Panc1 (cell line): ENCODE measurements at regions not wholly inside any gene's neighbourhood (a gene's known extent, or its start where the extent isn't known, plus 50 kb on each side); places are given as distances from the start of the nearest gene placed in this dataset.
"Not testable (repeated sequence)": the region's sequence is repeated elsewhere in the genome, so short reads cannot be mapped to it uniquely, and the experiment has no call there.

Experiments
- ATAC-seq: fragments of 200-7000 bp; cut with Tn5 transposase; 2 replicates; pipeline ENCODE4 v1.9.1; 2020; ENCODE audit warnings: mild to moderate bottlenecking, moderate library complexity
- BruUV-seq: library from RNA; stranded (reverse); fragments of 400-500 nt; replicated peaks from 2 replicates; lab custom pipeline; 2021; lab: Mats Ljungman, UMichigan
- CTCF ChIA-PET: fragments of 300-600 bp; sonication (Branson Sonifier 250); formaldehyde crosslinking; loops from one replicate; lab custom pipeline; 2022; ENCODE audit warnings: antibody characterized with exemption; lab: Charles Lee
- POLR2A ChIA-PET: fragments of 300-600 bp; sonication (Branson Sonifier 250); formaldehyde crosslinking; loops from one replicate; lab custom pipeline; 2022; ENCODE audit warnings: antibody characterized with exemption; lab: Charles Lee
- DNase-seq: peaks from one replicate; pipeline ENCODE4 v3.0.0-alpha.2; 2010; ENCODE audit warnings: low read depth, low spot score
- H3K27ac ChIP-seq: 2 replicates; pipeline ENCODE4 v1.5.1; 2011; ENCODE audit warnings: mild to moderate bottlenecking, low read length, inconsistent platforms
- H3K27me3 ChIP-seq: fragments of 200-500 bp; sonication (Bioruptor generic); 2 replicates; pipeline ENCODE4 v1.6.0; 2014; ENCODE audit warnings: low read length, inconsistent platforms; ENCODE audit not compliant: control insufficient read depth, insufficient read depth
- H3K36me3 ChIP-seq: fragments of 200-500 bp; sonication (Bioruptor generic); 2 replicates; pipeline ENCODE4 v1.5.1; 2014; ENCODE audit warnings: inconsistent platforms, mild to moderate bottlenecking, low read length, moderate library complexity; ENCODE audit not compliant: control insufficient read depth, insufficient read depth
- H3K4me1 ChIP-seq: 2 replicates; pipeline ENCODE4 v1.5.1; 2011; ENCODE audit warnings: inconsistent platforms, mild to moderate bottlenecking, low read length, moderate library complexity; ENCODE audit not compliant: control insufficient read depth, insufficient read depth
- H3K4me3 ChIP-seq, 2 experiments: 2 replicates each; pipeline ENCODE4 v1.5.1; 2011 to 2012; ENCODE audit warnings: low read depth in 2 of 2, low read length in 2 of 2, mild to moderate bottlenecking in 2 of 2, inconsistent platforms in 1 of 2, moderate library complexity in 1 of 2
- H3K9me3 ChIP-seq: fragments of 200-500 bp; sonication (Bioruptor generic); 2 replicates; pipeline ENCODE4 v1.5.1; 2014; ENCODE audit warnings: low read depth, mild to moderate bottlenecking, inconsistent platforms, low read length, moderate library complexity; ENCODE audit not compliant: control insufficient read depth, insufficient read depth
- POLR2AphosphoS5 ChIP-seq: IDR thresholded peaks from 2 replicates; pipeline ENCODE4 v1.6.1; 2012; ENCODE audit warnings: mild to moderate bottlenecking, low read depth, low read length, moderate library complexity
- SIN3A ChIP-seq: IDR thresholded peaks from 2 replicates; pipeline ENCODE4 v1.6.1; 2012; ENCODE audit warnings: low read depth, mild to moderate bottlenecking, low read length, moderate library complexity, borderline replicate concordance; ENCODE audit not compliant: insufficient read depth
- TCF7L2 ChIP-seq: IDR thresholded peaks from 2 replicates; pipeline ENCODE4 v1.6.1; 2011; ENCODE audit warnings: mild to moderate bottlenecking, low read depth, low read length, inconsistent platforms
- in situ Hi-C: cut with HindIII; loops from 2 replicates; pipeline ENCODE4 v1.10.0; 2016; ENCODE audit warnings: low sequenced_read_pairs, low pct_unique_long_range_greater_than_20kb
- intact Hi-C: fragments of 100-400 bp; cut with micrococcal nuclease; formaldehyde crosslinking; loops from one replicate; pipeline ENCODE4 v1.10.0; 2022; ENCODE audit not compliant: unreplicated experiment
- TF ChIP-seq, protein P1 (sequence below), 2 experiments: IDR thresholded peaks; 2 replicates each; pipeline ENCODE4 v1.6.1; 2011 to 2012; ENCODE audit warnings: low read depth in 2 of 2, control low read depth in 1 of 2, low read length in 1 of 2, mild to moderate bottlenecking in 1 of 2, moderate library complexity in 1 of 2; ENCODE audit not compliant: insufficient read depth in 1 of 2
- TF ChIP-seq, protein P2 (sequence below): fragments of 450-650 bp; IDR thresholded peaks from 2 replicates; pipeline ENCODE4 v1.5.1; 2017; ENCODE audit warnings: mild to moderate bottlenecking

DNA sequence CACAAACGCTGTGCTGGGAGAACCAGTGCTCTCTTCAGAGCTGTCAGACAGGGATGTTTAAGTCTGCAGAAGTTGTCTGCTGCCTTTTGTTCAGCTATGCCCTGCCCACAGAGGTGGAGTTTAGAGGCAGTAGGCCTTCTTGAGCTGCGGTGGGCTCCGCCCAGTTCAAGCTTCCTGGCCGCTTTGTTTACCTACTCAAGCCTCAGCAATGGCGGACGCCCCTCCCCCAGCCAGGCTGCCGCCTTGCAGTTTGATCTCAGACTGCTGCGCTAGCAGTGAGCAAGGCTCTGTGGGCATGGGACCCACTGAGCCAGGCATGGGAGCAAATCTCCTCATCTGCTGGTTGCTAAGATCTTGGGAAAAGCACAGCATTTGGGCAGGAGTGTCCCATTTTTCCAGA is 142.1 kb downstream of the LRRN1 start:
- POLR2A ChIA-PET, intact Hi-C loops, H3K9me3 ChIP-seq, H3K27ac ChIP-seq, CTCF ChIA-PET, DNase-seq, in situ Hi-C loops, H3K4me1 ChIP-seq, H3K36me3 ChIP-seq, H3K4me3 ChIP-seq, ATAC-seq, BruUV-seq, H3K27me3 ChIP-seq: not testable (repeated sequence)

DNA sequence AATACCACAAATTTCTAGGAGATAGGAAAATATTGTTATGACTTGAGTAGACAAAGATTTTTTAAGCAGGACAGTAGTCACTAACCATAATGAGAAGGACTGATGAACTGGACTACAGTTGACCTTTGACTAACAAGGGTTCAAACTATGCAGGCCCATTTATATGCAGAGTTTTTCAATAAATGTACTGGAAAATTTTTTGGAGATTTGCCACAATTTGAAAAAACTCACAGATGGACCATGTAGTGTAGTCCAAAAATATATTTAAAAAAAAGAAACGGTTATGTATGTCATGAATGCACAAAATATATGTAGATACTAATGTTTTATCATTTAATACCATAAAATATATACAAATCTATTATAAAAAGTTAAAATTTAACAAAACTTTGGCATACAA is 151.8 kb downstream of the LRRN1 start:
- Histone ChIP-seq H3K36me3 (no peaks in the 10 kb centered on the region), H3K4me3 (no peak overlapping the region), H3K27me3 (no peaks in the 10 kb centered on the region), H3K27ac (no peak overlapping the region), H3K4me1 (no peaks in the 10 kb centered on the region), H3K9me3 (no peaks in the 10 kb centered on the region)
- TF ChIP-seq POLR2AphosphoS5 (no peak), TCF7L2 (no peak), SIN3A (no peak)
- TF ChIP-seq, protein P1, sequence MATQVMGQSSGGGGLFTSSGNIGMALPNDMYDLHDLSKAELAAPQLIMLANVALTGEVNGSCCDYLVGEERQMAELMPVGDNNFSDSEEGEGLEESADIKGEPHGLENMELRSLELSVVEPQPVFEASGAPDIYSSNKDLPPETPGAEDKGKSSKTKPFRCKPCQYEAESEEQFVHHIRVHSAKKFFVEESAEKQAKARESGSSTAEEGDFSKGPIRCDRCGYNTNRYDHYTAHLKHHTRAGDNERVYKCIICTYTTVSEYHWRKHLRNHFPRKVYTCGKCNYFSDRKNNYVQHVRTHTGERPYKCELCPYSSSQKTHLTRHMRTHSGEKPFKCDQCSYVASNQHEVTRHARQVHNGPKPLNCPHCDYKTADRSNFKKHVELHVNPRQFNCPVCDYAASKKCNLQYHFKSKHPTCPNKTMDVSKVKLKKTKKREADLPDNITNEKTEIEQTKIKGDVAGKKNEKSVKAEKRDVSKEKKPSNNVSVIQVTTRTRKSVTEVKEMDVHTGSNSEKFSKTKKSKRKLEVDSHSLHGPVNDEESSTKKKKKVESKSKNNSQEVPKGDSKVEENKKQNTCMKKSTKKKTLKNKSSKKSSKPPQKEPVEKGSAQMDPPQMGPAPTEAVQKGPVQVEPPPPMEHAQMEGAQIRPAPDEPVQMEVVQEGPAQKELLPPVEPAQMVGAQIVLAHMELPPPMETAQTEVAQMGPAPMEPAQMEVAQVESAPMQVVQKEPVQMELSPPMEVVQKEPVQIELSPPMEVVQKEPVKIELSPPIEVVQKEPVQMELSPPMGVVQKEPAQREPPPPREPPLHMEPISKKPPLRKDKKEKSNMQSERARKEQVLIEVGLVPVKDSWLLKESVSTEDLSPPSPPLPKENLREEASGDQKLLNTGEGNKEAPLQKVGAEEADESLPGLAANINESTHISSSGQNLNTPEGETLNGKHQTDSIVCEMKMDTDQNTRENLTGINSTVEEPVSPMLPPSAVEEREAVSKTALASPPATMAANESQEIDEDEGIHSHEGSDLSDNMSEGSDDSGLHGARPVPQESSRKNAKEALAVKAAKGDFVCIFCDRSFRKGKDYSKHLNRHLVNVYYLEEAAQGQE (IDR thresholded peaks at IDR 0.05; ENCODE audit: insufficient read depth in 1 of 2, low read depth in 2 of 2, low read length in 1 of 2) = no peak
- TF ChIP-seq, protein P2, sequence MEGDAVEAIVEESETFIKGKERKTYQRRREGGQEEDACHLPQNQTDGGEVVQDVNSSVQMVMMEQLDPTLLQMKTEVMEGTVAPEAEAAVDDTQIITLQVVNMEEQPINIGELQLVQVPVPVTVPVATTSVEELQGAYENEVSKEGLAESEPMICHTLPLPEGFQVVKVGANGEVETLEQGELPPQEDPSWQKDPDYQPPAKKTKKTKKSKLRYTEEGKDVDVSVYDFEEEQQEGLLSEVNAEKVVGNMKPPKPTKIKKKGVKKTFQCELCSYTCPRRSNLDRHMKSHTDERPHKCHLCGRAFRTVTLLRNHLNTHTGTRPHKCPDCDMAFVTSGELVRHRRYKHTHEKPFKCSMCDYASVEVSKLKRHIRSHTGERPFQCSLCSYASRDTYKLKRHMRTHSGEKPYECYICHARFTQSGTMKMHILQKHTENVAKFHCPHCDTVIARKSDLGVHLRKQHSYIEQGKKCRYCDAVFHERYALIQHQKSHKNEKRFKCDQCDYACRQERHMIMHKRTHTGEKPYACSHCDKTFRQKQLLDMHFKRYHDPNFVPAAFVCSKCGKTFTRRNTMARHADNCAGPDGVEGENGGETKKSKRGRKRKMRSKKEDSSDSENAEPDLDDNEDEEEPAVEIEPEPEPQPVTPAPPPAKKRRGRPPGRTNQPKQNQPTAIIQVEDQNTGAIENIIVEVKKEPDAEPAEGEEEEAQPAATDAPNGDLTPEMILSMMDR = no peak
- BruUV-seq = no TSS peak
- intact Hi-C loops (no loop called here), in situ Hi-C loops (no loop called here)
- CTCF ChIA-PET = no interaction called here
- ATAC-seq (no peak), DNase-seq (no peak)
- POLR2A ChIA-PET = no interaction called here

DNA sequence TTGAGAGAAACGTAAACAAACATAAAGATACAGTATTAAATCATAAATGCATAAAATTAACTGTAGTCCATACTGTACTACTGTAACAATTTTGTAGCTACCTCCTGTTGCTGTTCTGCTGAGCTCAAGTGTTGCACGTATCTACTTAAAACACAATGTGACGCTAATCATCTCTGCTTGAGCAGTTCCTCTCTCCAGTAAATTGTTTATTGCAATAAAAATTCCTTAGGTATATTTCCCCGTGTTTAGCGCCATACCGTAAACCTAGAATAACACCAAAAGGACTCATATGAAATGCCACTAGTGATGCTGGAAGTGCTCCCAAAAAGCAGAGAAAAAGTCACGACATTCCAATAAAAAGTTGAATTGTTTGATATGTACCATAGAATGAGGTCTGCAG is 152.3 kb downstream of the LRRN1 start:
- in situ Hi-C loops = no loop called here
- ChIA-PET POLR2A (no interaction called here), CTCF (no interaction called here)
- H3K4me1 ChIP-seq = no peaks in the 10 kb centered on the region
- BruUV-seq = no TSS peak
- TF ChIP-seq, protein P1 (IDR thresholded peaks at IDR 0.05; ENCODE audit: insufficient read depth in 1 of 2, low read depth in 2 of 2, low read length in 1 of 2) = no peak
- TF ChIP-seq SIN3A = no peak
- TF ChIP-seq POLR2AphosphoS5 = no peak
- TF ChIP-seq, protein P2 = no peak
- no peak for TF ChIP-seq TCF7L2
- ATAC-seq = no peak
- no peaks in the 10 kb centered on the region for H3K36me3 ChIP-seq
- no peak overlapping the region for H3K27ac ChIP-seq
- no peak overlapping the region for H3K4me3 ChIP-seq
- no peaks in the 10 kb centered on the region for H3K9me3 ChIP-seq
- intact Hi-C loops = no loop called here
- no peaks in the 10 kb centered on the region for H3K27me3 ChIP-seq
- no peak for DNase-seq

DNA sequence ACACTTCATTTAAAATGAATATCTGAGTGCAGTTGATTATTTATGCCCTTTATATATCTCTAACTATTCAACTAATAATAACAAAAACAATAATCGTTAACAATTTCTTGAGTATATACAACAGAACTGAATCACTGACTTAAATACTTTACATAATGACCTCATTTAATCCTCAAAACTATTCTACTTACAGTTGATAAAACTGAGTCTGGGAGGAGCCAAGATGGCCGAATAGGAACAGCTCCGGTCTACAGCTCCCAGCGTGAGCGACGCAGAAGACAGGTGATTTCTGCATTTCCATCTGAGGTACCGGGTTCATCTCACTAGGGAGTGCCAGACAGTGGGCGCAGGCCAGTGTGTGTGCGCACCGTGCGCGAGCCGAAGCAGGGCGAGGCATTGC is 163.6 kb downstream of the LRRN1 start:
- POLR2A ChIA-PET, intact Hi-C loops, H3K36me3 ChIP-seq, DNase-seq, H3K4me1 ChIP-seq, H3K4me3 ChIP-seq, BruUV-seq, H3K9me3 ChIP-seq, H3K27ac ChIP-seq, H3K27me3 ChIP-seq, in situ Hi-C loops, CTCF ChIA-PET, ATAC-seq: not testable (repeated sequence)
